Testis (tissue), 2 donors: ENCODE measurements at regions not wholly inside any gene's neighbourhood (a gene's known extent, or its start where the extent isn't known, plus 50 kb on each side); places are given as distances from the start of the nearest gene placed in this dataset.

ENCODE experiments used
- CTCF ChIP-seq, 3 experiments: fragments of 450-650 bp in 2 of 3; fragments of 200-600 bp in 1 of 3; sonication (generic) in 1 of 3; IDR thresholded peaks; one replicate each; pipeline ENCODE4 v1.5.1; 2016 to 2019; ENCODE audit warnings: antibody characterized with exemption in 3 of 3, mild to moderate bottlenecking in 2 of 3, moderate library complexity in 1 of 3
- POLR2A ChIP-seq: fragments of 450-650 bp; IDR thresholded peaks from one replicate; pipeline ENCODE4 v1.6.1; 2017; ENCODE audit warnings: antibody characterized with exemption, mild to moderate bottlenecking, moderate library complexity

- TF ChIP-seq CTCF (IDR thresholded peaks at IDR 0.05) (no peak), POLR2A (no peak)
These were observed 119.7 kb upstream of the PCSK2 start for GRCh38 chr20:17107127-17107526.
